Right cardiac atrium (tissue), 5 donors: ENCODE measurements at regions not wholly inside any gene's neighbourhood (a gene's known extent, or its start where the extent isn't known, plus 50 kb on each side); places are given as distances from the start of the nearest gene placed in this dataset.

Experiments
- ATAC-seq, 2 donors: fragments of 200-7000 bp; cut with Tn5 transposase; one replicate each; pipeline versions ENCODE4 v1.8.0 to v1.9.1; 2020; ENCODE audit warnings: moderate library complexity in 2 of 2, mild to moderate bottlenecking in 1 of 2
- DNase-seq, 3 donors: peaks; one replicate each; pipeline ENCODE4 v3.0.0-alpha.2; 2020
- H3K27ac ChIP-seq: one replicate; pipeline ENCODE4 v1.5.1; 2013; ENCODE audit warnings: mild to moderate bottlenecking, low read length, control low read depth, moderate library complexity
- H3K27me3 ChIP-seq: one replicate; pipeline ENCODE4 v1.6.1; 2013; ENCODE audit not compliant: control insufficient read depth, insufficient read depth
- H3K4me1 ChIP-seq: one replicate; pipeline ENCODE4 v1.6.1; 2013; ENCODE audit warnings: low read length; ENCODE audit not compliant: control insufficient read depth, insufficient read depth
- H3K4me3 ChIP-seq: one replicate; pipeline ENCODE4 v1.5.1; 2013; ENCODE audit warnings: low read length, control low read depth
- H3K9me3 ChIP-seq: one replicate; pipeline ENCODE4 v1.6.1; 2013; ENCODE audit warnings: low read length; ENCODE audit not compliant: control insufficient read depth
- WGBS: extraction: QIAGEN DNeasy Blood & Tissue Kit; methylation state at CpG from one replicate; pipeline ENCODE4 v1.1.7; 2013; 5-methylcytosine and 5-hydroxymethylcytosine counted together
- intact Hi-C, 4 donors: fragments of 100-400 bp; cut with DNase I; formaldehyde crosslinking; loops; one replicate each; pipeline versions ENCODE4 v1.11.0 to v1.14.0; 2022 to 2023
- donor health status: healthy with polysubstance abuse.
- donor health status: DM: no; HTN: yes; CAD: no.
- donor health status: DM: no; HTN: no; CAD: no.
- donor health status: DM: no; HTN: yes; CAD: no; lungs with severe emphysema.
- donor health status: DM: yes; HTN: yes; CAD: no.

DNA sequence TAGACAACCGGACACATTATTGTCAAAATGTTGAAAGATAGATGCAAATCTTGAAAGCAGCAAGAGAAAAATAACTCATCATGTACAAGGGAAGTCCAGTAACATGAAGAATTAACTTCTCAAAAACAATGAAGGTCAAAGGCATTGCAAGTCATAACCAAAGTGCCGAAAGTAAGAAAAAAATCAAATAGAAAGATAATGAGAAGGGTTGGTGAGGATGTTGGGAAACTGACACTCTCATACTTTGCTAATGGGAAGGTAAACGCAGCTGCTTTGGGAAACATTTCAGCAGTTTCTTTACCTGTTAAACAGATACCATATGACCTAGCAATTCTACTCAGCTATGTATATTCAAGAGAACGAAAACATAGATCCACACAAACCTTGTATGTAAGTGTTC is 303.0 kb downstream of the ARL4A start:
- no peak for ATAC-seq
- Histone ChIP-seq H3K9me3 (no peaks in the 10 kb centered on the region), H3K4me1 (no peaks in the 10 kb centered on the region), H3K27me3 (no peaks in the 10 kb centered on the region), H3K4me3 (no peak overlapping the region), H3K27ac (no peak overlapping the region)
- 94% methylated on average over 4 of the region's 4 CpGs for WGBS
- DNase-seq = no peak
- intact Hi-C loops = no loop called here

DNA sequence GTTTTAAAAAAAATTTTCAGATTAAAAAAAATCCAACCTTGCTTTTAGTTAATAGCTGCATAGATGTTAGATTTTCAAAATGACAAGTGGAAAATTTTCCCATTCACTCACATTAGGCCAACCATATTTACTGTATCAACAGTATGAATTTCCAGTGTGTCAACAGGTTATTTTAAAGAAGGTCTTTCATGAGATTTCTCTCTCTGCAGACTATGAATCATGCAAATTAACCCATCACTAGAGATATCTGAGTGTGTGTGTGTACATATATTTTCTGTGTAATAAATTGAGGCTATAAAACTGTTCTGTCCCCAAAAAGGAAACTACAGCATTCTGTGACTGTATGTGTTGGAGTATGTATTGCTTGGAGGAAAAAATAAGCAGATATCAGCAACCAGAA is 305.6 kb downstream of the ARL4A start:
- no peak overlapping the region for H3K27ac ChIP-seq
- no peaks in the 10 kb centered on the region for H3K27me3 ChIP-seq
- DNase-seq = no peak
- intact Hi-C loops = no loop called here
- no peak overlapping the region for H3K4me3 ChIP-seq
- H3K4me1 ChIP-seq = no peaks in the 10 kb centered on the region
- H3K9me3 ChIP-seq = no peaks in the 10 kb centered on the region
- no peak for ATAC-seq

DNA sequence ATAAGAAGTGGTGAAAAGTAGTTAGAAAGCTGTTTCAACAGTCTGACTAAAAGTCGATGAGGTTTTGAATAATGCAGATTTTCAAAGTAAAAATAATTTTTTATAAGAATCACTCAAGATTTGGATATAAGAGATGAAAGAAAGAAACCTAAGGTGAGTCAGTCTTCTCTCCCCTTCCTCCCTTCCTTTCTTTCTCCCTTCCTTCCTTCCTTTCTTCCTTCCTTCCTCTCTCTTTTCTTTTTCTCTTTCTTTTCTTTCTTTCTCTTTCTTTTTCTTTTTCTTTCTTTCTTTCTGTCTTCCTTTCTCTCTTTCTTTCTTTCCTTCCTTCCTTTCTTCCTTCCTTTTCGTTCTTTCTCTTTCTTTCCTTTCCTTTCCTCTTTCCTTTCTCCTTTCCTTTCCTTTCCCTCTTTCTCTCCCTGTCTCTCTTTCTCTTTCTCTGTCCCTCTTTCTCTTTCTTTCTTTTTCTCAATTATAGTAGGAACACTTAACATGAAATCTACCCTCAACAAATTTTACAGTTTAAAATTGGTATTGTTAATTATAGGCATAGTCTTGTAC is 308.6 kb downstream of the ARL4A start:
- Histone ChIP-seq H3K4me3 (no peak overlapping the region), H3K9me3 (no peaks in the 10 kb centered on the region), H3K4me1 (no peaks in the 10 kb centered on the region), H3K27me3 (no peaks in the 10 kb centered on the region), H3K27ac (no peak overlapping the region)
- WGBS = 81% methylated on average over 2 of the region's 2 CpGs
- no peak for DNase-seq
- no peak for ATAC-seq
- intact Hi-C loops = no loop called here

DNA sequence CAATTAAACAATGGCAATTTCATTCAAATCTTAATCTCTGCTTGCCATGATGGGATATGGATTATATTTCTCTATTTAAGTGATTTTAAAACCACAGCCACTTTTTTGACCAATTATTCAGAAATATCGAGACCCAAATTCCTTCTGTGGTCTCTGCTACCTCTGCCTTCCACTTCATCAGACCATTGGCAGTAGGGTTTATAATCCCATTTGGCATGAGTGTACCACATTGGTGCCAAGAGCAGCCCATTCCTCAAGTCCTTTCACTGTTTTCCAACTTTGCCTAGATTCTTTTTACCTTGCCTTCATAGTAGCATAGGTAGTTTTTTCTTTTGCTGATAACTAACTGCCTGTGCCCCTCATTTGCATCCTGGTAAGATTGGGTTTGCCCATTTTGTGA is 319.9 kb downstream of the ARL4A start:
- 93% methylated on average over 1 of the region's 1 CpG for WGBS
- ATAC-seq = no peak
- no peak for DNase-seq

DNA sequence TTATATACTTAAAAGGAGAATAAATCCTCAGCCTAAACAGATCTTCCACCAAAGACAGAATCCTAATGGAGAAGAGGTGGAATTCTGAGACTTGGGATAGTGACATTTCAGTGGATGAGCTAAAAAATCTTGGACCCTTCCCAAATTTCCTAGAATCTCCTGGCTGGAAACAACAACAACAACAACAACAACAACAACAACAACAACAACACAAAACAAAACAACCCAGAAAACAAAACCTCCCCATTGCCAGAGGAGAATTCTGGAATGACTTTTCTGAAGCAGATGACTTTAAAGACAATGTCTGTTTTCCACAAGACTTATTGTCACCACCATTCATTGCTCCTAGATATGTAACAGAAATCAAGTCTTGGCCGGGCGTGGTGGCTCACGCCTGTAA is 322.1 kb downstream of the ARL4A start:
- Histone ChIP-seq H3K4me3 (no peak overlapping the region), H3K9me3 (no peaks in the 10 kb centered on the region), H3K4me1 (no peaks in the 10 kb centered on the region), H3K27me3 (no peaks in the 10 kb centered on the region), H3K27ac (no peak overlapping the region)
- DNase-seq (no peak), ATAC-seq (no peak)
- WGBS = 95% methylated on average over 3 of the region's 3 CpGs
- intact Hi-C loops = no loop called here

More for the DNA sequence above, 319.9 kb downstream of the ARL4A start:
- Histone ChIP-seq H3K4me3 (no peak overlapping the region), H3K9me3 (no peaks in the 10 kb centered on the region), H3K27ac (no peak overlapping the region), H3K4me1 (no peaks in the 10 kb centered on the region), H3K27me3 (no peaks in the 10 kb centered on the region)
- intact Hi-C loops = no loop called here

DNA sequence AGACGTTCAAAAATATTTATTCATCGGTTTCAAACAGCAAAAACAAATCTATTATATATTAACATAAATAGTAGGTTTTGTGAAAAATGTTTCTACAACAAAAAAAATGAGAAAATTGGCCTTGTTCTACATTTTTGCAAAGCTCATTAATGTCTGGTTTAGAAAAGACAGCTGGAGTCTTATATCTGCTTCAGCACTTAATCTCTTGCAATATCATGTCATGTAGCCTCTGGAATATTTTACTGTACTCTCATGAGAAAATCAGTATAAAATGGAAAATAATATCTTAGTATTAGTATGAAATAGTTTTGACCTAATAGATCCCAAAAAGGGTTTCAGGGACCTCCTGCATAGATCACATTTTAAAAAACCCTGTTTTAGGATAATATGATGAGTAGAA is 326.6 kb downstream of the ARL4A start:
- no peak for DNase-seq
- intact Hi-C loops = no loop called here
- no peak overlapping the region for H3K4me3 ChIP-seq
- no peaks in the 10 kb centered on the region for H3K9me3 ChIP-seq
- WGBS = 58% methylated on average over 2 of the region's 2 CpGs
- H3K27me3 ChIP-seq = no peaks in the 10 kb centered on the region
- ATAC-seq = no peak
- H3K4me1 ChIP-seq = no peaks in the 10 kb centered on the region
- H3K27ac ChIP-seq = no peak overlapping the region

DNA sequence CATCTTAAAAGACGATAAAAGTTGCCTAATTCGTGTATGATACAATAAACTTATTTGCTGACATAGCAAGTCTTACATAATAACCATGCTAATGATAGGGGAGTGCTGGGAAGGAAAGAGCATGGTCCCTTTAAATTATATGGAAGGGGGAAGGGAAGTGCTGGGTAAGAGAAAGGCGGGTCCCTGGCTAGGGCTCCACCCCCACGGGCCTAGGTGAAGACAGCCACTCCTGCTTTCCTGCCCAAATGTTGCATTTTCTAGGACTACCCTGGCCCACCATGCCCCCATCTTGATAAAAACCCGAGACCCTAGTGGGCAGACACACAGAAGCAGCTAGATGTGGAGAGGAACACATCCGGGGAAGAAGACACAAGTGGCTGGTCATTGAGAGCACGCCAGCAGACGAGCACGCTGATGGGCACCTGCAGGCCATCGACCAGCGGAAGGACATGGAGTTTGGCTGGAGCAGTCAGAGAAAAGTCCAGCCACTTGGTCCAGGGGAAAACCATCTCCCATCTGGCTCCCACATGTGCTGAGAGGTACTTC is 328.7 kb downstream of the ARL4A start:
- H3K27me3 ChIP-seq = no peaks in the 10 kb centered on the region
- 95% methylated on average over 11 of the region's 11 CpGs for WGBS
- intact Hi-C loops = no loop called here
- ATAC-seq = no peak
- no peak for DNase-seq
- no peaks in the 10 kb centered on the region for H3K9me3 ChIP-seq
- H3K27ac ChIP-seq = no peak overlapping the region
- H3K4me3 ChIP-seq = no peak overlapping the region
- no peaks in the 10 kb centered on the region for H3K4me1 ChIP-seq

DNA sequence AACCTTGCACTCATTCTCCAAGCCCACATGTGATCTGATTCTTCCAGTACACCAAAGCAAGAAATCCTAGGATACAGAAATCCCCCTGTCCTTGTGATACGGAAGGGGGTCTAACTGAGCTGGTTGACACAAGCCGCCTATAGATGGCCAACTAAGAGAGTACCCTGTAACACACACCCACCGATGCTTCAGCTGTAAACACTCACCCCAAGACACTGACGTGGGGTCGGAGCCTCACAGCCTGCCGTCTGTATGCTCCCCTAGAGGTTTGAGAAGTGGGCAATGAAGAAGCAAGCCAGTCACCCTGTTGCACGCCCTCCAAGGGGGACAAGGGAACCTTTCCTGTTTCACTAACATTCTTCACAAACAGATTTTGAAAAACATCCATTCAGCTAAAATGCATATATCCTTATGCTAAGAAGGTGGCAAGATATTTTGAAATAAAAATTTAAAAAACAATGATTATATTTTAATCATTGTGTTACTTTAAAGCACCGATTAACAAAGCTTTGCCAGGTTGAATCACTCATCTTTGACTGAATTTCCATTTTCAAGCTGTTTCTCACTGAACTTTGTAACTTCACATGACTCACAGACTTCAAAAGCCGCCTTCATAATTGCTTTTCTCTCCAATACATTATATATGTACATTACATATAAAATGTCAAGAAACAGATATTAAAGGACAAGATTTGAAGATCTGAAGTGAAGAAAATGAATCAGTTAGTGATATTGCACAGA is 329.3 kb downstream of the ARL4A start:
- H3K4me3 ChIP-seq = no peak overlapping the region
- H3K27me3 ChIP-seq = no peaks in the 10 kb centered on the region
- DNase-seq (no peak), ATAC-seq (no peak)
- WGBS = 87% methylated on average over 9 of the region's 9 CpGs
- intact Hi-C loops = no loop called here
- no peaks in the 10 kb centered on the region for H3K9me3 ChIP-seq
- no peaks in the 10 kb centered on the region for H3K4me1 ChIP-seq
- H3K27ac ChIP-seq = no peak overlapping the region

DNA sequence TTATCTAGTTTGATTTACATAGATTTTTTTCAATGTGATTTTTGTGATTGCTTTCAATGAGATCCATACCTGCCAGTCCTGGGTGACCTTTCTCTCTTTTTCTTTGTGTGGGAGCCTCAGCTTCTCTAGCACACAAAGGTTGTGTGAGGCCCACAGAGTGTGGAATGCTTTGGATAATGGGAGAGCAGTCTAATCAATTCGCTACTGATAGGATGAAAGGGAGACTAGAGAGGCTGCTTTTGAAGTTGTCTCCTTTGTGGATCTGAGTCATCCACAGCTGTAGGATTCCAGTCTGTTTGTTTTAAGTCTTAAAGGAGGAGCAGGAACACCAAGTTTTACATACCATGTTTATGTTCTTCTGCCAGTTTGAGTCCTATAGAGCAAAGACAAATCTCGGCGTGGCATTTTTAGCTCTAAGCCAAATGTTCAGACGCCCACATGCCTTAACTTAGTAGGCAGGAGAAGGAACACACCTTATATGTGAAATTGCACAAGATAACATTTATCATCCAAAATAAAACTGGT is 330.0 kb downstream of the ARL4A start:
- H3K27ac ChIP-seq = no peak overlapping the region
- 65% methylated on average over 4 of the region's 4 CpGs for WGBS
- no peaks in the 10 kb centered on the region for H3K27me3 ChIP-seq
- H3K4me1 ChIP-seq = no peaks in the 10 kb centered on the region
- intact Hi-C loops = no loop called here
- H3K9me3 ChIP-seq = no peaks in the 10 kb centered on the region
- DNase-seq = no peak
- H3K4me3 ChIP-seq = no peak overlapping the region
- no peak for ATAC-seq

DNA sequence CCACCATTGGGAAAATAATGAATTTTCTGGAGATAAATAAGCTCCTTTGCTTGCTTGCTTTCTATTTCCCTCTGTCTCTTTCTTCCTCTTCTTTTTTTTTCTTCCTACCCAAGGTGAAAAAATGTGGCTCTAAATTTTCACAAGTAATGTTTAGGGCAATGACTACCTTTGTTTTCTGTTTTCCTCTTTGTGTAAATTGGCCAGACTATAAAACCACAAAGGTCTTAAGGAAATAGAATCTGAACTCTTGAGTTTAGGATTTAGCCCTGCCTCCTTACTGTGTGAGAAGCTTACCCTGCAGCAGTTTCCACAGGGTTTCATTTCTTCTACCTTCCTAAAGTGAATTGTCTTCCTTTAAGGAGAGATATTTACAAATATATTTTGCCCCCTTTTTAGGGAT is 330.4 kb downstream of the ARL4A start:
- ATAC-seq (no peak), DNase-seq (no peak)
- H3K4me1 ChIP-seq = no peaks in the 10 kb centered on the region
- intact Hi-C loops = no loop called here
- no peaks in the 10 kb centered on the region for H3K9me3 ChIP-seq
- no peak overlapping the region for H3K4me3 ChIP-seq
- H3K27me3 ChIP-seq = no peaks in the 10 kb centered on the region
- H3K27ac ChIP-seq = no peak overlapping the region

DNA sequence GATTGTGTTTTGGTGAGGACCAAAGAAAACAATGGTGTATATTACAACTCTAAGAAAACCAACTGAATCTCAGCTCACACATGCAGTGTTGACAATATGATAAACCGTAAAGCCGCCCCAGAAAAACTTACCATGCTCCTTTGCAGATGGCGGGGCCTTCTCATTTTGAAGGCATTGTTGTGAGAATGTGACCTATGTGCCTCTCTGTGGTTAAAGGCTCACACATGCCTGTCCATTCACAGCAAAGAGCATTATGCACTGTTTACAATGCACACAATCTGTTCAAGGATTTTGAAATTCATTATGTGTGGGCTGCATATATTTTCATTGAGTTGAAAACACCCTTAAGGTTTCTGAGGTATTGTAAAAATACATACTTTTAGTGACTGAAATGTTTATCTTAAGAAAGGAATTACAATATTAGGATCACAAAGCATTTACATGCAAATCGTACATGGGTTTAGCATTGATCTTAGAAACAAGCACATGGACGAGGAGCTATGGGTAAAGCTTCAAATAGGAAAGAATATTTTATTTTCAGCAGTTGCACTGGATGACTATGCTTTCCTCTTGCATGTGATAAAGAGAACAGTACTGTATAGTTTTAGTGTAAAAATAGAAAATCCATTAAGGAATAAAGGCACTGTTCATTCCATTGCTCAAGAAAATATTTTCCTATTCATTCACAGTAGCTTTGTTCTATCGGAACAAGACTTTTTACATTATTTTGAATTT is 334.3 kb downstream of the ARL4A start:
- ATAC-seq (no peak), DNase-seq (no peak)
- Histone ChIP-seq H3K4me3 (no peak overlapping the region), H3K27ac (no peak overlapping the region), H3K4me1 (no peaks in the 10 kb centered on the region), H3K9me3 (no peaks in the 10 kb centered on the region), H3K27me3 (no peaks in the 10 kb centered on the region)
- WGBS = 78% methylated on average over 6 of the region's 6 CpGs
- intact Hi-C loops = no loop called here
